Erythroblast (primary cell): ENCODE measurements at regions not wholly inside any gene's neighbourhood (a gene's known extent, or its start where the extent isn't known, plus 50 kb on each side); places are given as distances from the start of the nearest gene placed in this dataset.

Source experiments
- GATA1 ChIP-seq: IDR thresholded peaks from 2 replicates; pipeline ENCODE4 v1.6.1; 2011; ENCODE audit warnings: low read depth, mild to moderate bottlenecking, control low read depth, low read length, moderate library complexity
- POLR2A ChIP-seq: IDR thresholded peaks from 2 replicates; pipeline ENCODE4 v1.6.1; 2011; ENCODE audit warnings: mild to moderate bottlenecking, low read length

DNA sequence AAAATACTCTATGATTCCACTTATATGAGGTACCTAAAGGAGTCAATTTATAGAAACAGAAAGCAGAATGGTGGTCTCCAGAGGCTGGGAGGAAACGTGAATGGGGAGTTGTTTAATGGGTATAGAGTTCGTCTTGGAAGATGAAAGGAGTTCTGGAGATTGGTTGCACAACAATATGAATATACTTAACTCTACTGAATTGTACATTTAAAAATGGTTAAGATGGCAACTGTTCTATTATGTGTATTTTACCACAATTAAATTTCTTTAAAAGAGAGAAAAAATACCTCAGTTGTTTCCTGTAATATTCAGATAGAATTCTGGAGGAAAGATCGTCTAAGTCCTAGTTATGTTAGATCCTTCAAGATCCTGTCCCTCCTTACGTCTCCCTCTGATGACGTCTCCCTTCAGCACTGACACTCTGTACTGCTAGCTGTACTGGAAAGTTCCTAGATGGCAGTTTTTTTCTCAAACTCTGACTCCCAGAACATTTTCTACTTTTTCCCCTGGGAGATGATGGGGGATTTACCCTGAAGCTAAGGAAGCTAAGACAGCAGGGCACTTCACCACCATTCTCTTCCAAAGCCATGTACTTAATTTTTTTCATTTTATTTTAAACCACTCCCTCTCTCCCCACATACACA lies 53.2 kb upstream of the CAV2 start:
- TF ChIP-seq POLR2A (no peak), GATA1 (no peak)
